ENCODE measurements at regions not wholly inside any gene's neighbourhood (a gene's known extent, or its start where the extent isn't known, plus 50 kb on each side); places are given as distances from the start of the nearest gene placed in this dataset.

- no peaks in the 10 kb centered on the region for H3K27me3 ChIP-seq (ENCODE audit: insufficient read depth, low read length)
- no peaks in the 10 kb centered on the region for H4K20me1 ChIP-seq (ENCODE audit: insufficient read depth)
- H3K79me2 ChIP-seq (ENCODE audit: insufficient read depth, low read length), result no peaks in the 10 kb centered on the region
- intact Hi-C loops (cut with micrococcal nuclease), result no loop called here
- H3K4me2 ChIP-seq (ENCODE audit: low read length), result no peak overlapping the region
- H3K9me2 ChIP-seq (ENCODE audit: insufficient read depth), result no peaks in the 10 kb centered on the region
- no peak overlapping the region for H3K9ac ChIP-seq (ENCODE audit: low read length)
- H3K36me3 ChIP-seq (ENCODE audit: control insufficient read depth in 1 of 2, insufficient read depth in 2 of 2, low read length in 2 of 2), result no peaks in the 10 kb centered on the region
- no peaks in the 10 kb centered on the region for H3K4me1 ChIP-seq (ENCODE audit: control insufficient read depth in 1 of 2, insufficient read depth in 2 of 2, low read length in 2 of 2)
- no peak for DNase-seq (ENCODE audit: low read depth, low spot score)
- TF ChIP-seq EGR1 (IDR thresholded peaks at IDR 0.05; ENCODE audit: low read depth) (no peak), MAX (IDR thresholded peaks at IDR 0.05) (no peak), JUND (IDR thresholded peaks at IDR 0.05) (no peak), ZNF274 (IDR thresholded peaks at IDR 0.05; ENCODE audit: low read depth, low read length) (no peak), EZH2phosphoT487 (IDR thresholded peaks at IDR 0.05; ENCODE audit: borderline replicate concordance) (no peak), ATF3 (IDR thresholded peaks at IDR 0.05) (no peak), SRF (IDR thresholded peaks at IDR 0.05; ENCODE audit: low read depth) (no peak), RAD21 (IDR thresholded peaks at IDR 0.05; ENCODE audit: low read depth) (no peak), ZFX (IDR thresholded peaks at IDR 0.05) (no peak)
- TF ChIP-seq, protein P1, sequence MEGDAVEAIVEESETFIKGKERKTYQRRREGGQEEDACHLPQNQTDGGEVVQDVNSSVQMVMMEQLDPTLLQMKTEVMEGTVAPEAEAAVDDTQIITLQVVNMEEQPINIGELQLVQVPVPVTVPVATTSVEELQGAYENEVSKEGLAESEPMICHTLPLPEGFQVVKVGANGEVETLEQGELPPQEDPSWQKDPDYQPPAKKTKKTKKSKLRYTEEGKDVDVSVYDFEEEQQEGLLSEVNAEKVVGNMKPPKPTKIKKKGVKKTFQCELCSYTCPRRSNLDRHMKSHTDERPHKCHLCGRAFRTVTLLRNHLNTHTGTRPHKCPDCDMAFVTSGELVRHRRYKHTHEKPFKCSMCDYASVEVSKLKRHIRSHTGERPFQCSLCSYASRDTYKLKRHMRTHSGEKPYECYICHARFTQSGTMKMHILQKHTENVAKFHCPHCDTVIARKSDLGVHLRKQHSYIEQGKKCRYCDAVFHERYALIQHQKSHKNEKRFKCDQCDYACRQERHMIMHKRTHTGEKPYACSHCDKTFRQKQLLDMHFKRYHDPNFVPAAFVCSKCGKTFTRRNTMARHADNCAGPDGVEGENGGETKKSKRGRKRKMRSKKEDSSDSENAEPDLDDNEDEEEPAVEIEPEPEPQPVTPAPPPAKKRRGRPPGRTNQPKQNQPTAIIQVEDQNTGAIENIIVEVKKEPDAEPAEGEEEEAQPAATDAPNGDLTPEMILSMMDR (IDR thresholded peaks at IDR 0.05 in 2 of 3, conservative IDR thresholded peaks at IDR 0.05 in 1 of 3; ENCODE audit: borderline replicate concordance in 1 of 3, insufficient read depth in 1 of 3, low read depth in 2 of 3, low read length in 2 of 3), result no peak
- TF ChIP-seq, protein P2, sequence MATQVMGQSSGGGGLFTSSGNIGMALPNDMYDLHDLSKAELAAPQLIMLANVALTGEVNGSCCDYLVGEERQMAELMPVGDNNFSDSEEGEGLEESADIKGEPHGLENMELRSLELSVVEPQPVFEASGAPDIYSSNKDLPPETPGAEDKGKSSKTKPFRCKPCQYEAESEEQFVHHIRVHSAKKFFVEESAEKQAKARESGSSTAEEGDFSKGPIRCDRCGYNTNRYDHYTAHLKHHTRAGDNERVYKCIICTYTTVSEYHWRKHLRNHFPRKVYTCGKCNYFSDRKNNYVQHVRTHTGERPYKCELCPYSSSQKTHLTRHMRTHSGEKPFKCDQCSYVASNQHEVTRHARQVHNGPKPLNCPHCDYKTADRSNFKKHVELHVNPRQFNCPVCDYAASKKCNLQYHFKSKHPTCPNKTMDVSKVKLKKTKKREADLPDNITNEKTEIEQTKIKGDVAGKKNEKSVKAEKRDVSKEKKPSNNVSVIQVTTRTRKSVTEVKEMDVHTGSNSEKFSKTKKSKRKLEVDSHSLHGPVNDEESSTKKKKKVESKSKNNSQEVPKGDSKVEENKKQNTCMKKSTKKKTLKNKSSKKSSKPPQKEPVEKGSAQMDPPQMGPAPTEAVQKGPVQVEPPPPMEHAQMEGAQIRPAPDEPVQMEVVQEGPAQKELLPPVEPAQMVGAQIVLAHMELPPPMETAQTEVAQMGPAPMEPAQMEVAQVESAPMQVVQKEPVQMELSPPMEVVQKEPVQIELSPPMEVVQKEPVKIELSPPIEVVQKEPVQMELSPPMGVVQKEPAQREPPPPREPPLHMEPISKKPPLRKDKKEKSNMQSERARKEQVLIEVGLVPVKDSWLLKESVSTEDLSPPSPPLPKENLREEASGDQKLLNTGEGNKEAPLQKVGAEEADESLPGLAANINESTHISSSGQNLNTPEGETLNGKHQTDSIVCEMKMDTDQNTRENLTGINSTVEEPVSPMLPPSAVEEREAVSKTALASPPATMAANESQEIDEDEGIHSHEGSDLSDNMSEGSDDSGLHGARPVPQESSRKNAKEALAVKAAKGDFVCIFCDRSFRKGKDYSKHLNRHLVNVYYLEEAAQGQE (IDR thresholded peaks at IDR 0.05; ENCODE audit: low read depth), result no peak
- H3K27ac ChIP-seq (ENCODE audit: low read depth, low read length), result no peak overlapping the region
- no peak overlapping the region for H3K4me3 ChIP-seq (replicated peaks in 1 of 2; ENCODE audit: low read depth in 1 of 2, low read length in 2 of 2)
- RAD21 ChIA-PET (ENCODE audit: low non-redundant PET in 1 of 2, low total read pairs in 2 of 2, uncharacterized antibody in 2 of 2, unreplicated experiment in 2 of 2), result no interaction called here
- no peak overlapping the region for H2AFZ ChIP-seq (ENCODE audit: low read depth, low read length, poor library complexity, severe bottlenecking)
- no TSS peak for BruUV-seq (replicated peaks)
- H3K9me3 ChIP-seq (ENCODE audit: control insufficient read depth in 1 of 2, insufficient read depth in 1 of 2, low read depth in 1 of 2, low read length in 2 of 2), result no peaks in the 10 kb centered on the region
- POLR2A ChIA-PET, result no interaction called here
- no peak for ATAC-seq
- CTCF ChIA-PET, result no interaction called here
Observed at GRCh38 chr7:46939089-46939488, 642.8 kb downstream of the TNS3 start.
